Islet of Langerhans (tissue), 1 donor: ENCODE measurements at regions not wholly inside any gene's neighbourhood (a gene's known extent, or its start where the extent isn't known, plus 50 kb on each side); places are given as distances from the start of the nearest gene placed in this dataset.

Experiments used
- FAIRE-seq: peaks from one replicate; lab custom pipeline; 2011; peaks lifted over from hg19 to GRCh38; lab: Jason Lieb, UNC

DNA sequence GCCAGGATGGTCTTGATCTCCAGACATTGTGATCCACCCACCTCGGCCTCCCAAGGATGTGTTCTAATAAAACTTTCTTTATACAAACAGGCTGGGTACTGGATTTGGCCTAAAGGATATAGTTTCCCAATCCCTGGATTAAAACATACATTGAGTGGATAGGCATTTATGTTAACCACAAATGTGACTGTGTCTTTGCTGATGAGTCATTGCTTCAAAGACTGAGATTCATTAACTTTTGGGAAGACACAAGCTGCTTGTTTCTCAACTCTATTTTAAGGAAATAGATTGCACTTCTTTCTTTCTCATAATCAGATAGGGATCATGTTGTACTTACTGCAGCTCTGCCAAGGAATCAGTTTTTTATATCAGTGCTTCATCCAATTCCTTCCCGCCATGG lies 131.3 kb upstream of the AGA start:
- FAIRE-seq = no peak

- FAIRE-seq = no peak
Measured at GRCh38 chr4:177574446-177574845, 132.2 kb upstream of the AGA start.

- peak; percentile 94 for FAIRE-seq
Measured at GRCh38 chr4:177579649-177580048, 137.4 kb upstream of the AGA start.

- no peak for FAIRE-seq
Measured at GRCh38 chr4:177582992-177583391, 140.8 kb upstream of the AGA start.

DNA sequence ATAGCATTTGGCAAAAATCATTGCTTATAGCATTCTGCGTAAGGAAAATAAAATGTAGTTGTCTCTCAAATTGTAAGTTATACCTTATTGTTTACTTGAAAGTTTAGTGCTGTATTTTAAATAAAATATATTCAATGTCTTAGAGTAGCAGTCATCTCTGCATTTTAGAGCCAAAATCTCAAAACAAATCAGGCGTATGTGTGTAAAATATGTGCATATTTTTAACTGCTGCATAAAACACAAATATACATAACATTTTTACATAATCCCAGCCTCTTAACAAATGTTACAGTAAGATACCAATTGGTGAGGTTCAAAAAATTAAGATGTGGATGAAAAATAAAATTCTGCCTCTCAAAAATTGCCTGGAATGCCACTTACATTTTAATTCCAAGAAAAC lies 145.8 kb upstream of the AGA start:
- FAIRE-seq = no peak

DNA sequence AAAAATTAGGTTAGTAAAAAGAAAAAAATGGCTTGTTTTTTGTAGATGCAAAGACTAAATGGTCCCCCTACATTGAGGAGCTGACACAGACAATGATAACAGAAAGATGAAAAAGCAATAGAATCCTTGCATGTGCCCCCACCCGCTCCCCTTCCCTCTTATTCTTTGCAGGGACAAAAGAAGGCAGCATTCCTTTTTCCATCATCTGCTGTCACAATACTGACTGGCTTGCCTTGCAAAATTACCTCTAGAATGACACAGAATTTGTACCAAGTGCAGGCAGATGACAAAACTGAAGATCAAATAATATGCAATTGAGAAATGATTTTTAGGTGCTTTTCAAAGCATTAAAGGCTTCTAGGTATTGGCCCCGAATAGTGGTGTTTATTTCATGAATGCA lies 153.1 kb upstream of the AGA start:
- no peak for FAIRE-seq

- FAIRE-seq = no peak
Measured at GRCh38 chr4:177596035-177596434, 153.8 kb upstream of the AGA start.

GRCh38 chr4:177596991-177597390 lies 154.8 kb upstream of the AGA start:
- FAIRE-seq = no peak

DNA sequence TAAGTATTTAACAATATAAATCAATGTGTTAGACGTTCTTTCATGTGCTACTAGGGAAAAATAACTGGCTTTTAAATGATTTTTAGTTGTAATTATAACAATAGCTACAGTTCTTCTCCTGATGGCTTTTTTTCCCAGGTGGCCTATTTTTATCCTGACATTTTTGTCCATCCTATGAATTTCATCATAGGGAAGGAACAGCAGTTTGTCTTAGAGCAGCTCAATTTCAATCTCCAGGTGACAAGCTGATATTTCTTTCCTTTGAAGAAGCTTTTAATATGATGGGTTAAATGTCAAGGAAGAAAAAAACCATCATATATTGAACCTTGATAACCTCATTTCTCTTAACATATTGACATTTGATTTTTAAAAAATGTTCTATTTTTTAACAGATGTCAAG lies 163.0 kb upstream of the AGA start:
- FAIRE-seq = no peak

DNA sequence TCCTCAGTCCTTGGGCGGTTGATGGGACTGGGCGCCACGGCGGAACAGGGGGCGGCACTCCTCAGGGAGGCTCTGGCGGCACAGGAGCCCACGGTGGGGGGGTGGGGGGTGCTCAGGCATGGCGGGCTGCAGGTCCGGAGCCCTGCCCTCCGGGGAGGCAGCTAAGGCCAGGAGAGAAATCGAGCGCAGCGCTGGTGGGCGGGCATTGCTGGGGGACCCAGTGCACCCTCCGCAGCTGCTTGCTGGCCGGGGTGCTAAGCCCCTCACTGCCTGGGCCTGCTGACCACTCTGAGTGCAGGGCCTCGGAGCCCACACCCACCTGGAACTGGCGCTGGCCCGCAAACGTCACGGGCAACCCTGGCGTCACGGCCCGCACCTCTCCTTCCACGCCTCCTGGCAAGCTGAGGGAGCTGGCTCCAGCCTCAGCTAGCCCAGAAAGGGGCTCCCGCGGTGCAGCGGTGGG lies 164.9 kb upstream of the AGA start:
- FAIRE-seq = no peak

- no peak for FAIRE-seq
Measured at GRCh38 chr4:177611974-177612664, 169.9 kb upstream of the AGA start.

GRCh38 chr4:177612684-177613083 lies 170.4 kb upstream of the AGA start:
- no peak for FAIRE-seq

- FAIRE-seq = no peak
Measured at GRCh38 chr4:177632481-177632880, 190.2 kb upstream of the AGA start.

DNA sequence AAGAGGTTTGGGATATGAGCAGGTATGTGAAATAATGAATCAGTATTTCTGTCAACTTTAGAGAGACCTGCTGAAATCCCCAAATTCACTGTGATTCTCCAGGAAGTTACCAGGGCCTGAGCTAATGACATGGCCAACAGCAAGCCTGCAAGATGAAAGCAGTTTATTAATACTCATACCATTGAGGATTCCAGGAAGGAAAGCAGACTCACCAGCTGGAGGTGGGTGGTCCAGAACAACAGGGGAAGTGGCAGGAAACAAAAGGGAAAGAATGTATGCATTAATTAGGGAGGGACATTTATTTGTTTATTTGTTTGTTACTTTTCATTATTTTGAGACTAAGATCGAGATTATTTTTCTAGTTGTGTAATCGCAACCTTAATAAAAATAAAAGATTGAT lies 196.6 kb upstream of the AGA start:
- no peak for FAIRE-seq

DNA sequence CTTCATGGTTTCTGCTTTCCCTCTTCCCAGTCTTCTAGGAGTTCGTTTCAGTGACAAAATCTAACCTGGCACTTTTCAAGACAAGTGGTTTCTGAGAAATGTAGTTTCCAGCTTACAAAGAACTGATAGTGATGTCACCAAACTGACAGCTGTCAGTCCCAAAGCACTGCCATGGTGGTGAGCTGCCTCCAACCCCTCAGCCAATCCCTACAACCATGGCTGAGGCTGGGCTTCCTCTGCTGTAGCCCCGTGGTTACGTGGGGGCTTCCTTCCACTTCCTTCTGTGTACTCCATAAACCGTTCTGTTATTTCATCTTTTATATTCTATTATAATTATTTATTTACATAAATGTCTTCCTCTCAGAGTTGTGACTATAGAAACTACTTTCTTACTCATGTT lies 198.6 kb upstream of the AGA start:
- FAIRE-seq = no peak

DNA sequence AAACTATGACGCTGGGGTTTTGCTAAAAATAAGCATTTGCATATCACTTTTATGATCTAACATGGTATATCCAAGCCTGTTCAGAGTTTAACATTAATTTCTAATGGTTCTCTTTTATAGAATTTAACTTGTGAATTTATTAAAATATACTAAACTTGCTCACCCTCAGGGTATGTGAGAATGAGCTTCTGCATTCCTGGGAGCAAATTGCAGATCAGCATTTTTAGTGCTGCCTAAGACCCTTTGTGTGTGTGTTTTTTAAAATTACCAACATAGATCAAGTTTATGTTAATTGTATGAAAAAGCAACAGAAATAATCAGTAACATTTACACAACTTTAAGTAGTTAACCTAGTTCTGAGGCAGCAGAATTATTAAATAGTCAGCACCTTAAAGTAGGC lies 218.0 kb upstream of the AGA start:
- no peak for FAIRE-seq

DNA sequence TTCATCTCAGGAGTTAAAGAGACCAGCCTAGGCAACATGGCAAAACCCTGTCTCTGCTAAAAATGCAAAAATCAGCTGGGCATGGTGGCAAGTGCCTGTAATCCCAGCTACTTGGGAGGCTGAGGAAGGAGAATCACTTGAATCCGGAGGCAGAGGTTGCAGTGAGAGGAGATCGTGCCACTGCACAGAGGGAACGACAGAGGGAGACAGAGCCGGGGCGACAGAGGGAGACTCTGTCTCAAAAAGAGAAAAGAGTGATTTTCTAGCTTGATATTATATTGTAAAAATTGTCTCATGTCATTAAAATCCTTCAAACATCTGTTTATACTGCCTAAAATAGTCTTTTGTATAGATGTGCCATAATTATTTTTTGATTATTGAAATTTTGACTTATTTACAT lies 225.4 kb upstream of the AGA start:
- FAIRE-seq = no peak

DNA sequence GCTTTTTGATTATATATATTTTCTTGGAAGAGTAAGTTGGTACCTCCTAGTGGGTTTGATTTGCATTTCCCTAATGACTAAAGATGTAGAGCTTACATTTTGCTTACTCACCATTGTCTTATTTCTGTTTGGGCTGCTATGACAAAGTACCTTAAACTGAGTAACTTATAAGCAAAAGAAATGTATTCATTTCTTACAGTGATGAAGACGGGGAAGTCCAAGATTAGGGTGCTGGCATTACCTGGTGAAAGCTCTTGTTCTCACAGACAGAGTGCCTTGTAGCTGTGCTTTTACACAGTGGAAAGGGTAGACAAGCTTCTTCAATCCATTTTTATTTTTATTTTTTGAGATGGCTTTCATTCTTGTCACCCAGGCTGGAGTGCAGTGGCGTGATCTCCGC lies 229.2 kb upstream of the AGA start:
- FAIRE-seq = no peak

GRCh38 chr4:177671845-177672244 lies 229.6 kb upstream of the AGA start:
- no peak for FAIRE-seq

DNA sequence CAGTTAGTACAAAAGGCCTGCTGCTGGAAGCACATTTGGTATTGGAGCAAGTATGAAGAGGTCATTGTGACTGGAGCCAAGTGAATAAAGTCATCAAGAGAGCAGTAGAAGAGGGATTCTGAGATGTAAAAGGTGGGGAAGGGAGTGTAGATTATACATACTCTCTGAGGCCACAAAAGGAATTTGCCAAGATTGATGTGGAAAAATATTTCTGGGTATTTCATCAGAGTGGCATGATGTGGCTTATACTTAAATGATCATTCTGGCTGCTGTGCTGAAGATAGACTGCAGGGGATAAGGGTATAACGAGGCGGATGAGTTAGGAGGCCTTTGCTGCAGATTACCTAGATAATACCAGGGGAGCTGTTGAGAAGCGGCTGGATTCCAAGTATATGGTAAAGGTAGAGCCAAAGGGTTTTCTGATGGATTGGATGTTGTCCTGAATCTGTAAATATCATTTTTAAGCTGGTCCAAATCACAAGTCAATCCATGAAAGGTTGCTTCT lies 231.8 kb upstream of the AGA start:
- FAIRE-seq = no peak

GRCh38 chr4:177680308-177680707 lies 238.1 kb upstream of the AGA start:
- FAIRE-seq = no peak

DNA sequence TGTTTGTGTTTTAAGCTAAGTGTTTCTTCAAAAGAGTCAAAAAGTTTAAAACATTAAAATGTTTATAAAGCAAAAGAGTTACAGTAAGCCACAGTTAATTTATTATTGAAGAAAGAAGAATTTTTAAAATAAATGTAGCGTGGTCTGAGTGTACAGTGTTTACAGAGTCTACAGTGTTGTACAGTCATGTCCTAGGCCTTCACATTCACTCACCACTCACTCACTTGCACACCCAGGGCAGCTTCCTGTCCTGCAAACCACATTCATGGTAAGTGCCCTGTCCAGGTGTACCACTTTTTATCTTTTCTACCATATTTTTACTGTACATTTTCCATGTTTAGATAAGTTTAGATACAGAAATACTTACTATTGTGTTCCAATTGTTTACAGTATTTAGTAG lies 239.7 kb upstream of the AGA start:
- FAIRE-seq = no peak

GRCh38 chr4:177687117-177687516 lies 244.9 kb upstream of the AGA start:
- peak; percentile 43 for FAIRE-seq

DNA sequence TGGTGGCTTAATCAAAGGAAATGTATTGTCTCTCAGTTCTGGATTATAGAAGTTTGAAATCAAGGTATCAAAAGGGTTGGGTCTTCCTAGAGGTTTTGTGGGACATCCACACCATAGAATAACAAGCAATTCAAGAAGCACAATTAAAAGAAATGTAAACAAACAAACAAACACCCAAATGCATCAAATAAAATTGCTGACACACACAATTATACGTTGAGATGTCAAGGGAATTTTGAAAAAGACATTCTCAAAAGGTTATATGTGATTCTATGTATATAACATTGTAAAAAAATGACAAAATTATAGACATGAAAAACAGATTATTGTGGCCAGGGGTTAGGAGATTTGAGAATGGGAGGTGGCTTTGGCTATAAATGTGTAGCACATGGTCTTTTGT lies 250.7 kb upstream of the AGA start:
- FAIRE-seq = no peak
